ENCODE measurements at regions not wholly inside any gene's neighbourhood (a gene's known extent, or its start where the extent isn't known, plus 50 kb on each side); places are given as distances from the start of the nearest gene placed in this dataset.

DNA sequence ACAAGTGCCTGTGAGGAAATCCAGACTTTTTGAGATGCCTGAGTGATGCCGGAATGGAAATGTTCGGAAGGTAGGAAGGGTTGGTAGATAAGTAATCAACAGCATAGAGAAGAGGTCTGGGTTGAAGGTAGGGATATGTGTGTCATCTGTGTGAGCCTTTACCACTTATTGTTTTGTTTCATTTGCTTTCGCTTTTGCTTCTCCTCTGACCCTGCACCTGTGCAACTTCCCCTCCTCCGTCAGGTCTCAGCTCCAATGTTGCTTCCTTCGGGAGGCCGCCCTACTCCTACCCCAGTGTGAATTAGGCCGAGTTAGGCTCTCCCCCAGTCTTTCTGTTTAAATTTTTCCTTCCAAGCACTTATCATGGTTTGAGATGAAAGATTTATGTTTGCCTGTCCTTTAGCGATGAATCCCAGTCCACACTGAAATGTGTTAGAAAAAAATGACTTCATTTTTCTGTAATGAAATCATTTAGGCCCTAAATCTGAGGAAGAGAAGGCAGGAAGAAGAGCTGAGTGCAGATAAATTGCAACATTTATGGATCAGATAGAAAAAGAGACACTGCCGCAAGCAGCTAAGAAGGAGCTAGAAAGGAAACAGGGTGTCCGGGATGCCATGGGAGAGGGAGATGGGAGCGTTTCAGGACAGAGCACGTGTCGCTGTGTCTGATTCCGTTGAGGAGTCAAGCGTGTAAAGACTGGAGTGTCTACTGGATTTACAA is 139.6 kb upstream of the PELI1 start:
- no peak for TF ChIP-seq POLR2AphosphoS5 (IDR thresholded peaks at IDR 0.05; ENCODE audit: low read depth, low read length)
- no peak for TF ChIP-seq TAF1 (IDR thresholded peaks at IDR 0.05; ENCODE audit: borderline replicate concordance, insufficient read depth, low read length)
- TF ChIP-seq, protein P1, sequence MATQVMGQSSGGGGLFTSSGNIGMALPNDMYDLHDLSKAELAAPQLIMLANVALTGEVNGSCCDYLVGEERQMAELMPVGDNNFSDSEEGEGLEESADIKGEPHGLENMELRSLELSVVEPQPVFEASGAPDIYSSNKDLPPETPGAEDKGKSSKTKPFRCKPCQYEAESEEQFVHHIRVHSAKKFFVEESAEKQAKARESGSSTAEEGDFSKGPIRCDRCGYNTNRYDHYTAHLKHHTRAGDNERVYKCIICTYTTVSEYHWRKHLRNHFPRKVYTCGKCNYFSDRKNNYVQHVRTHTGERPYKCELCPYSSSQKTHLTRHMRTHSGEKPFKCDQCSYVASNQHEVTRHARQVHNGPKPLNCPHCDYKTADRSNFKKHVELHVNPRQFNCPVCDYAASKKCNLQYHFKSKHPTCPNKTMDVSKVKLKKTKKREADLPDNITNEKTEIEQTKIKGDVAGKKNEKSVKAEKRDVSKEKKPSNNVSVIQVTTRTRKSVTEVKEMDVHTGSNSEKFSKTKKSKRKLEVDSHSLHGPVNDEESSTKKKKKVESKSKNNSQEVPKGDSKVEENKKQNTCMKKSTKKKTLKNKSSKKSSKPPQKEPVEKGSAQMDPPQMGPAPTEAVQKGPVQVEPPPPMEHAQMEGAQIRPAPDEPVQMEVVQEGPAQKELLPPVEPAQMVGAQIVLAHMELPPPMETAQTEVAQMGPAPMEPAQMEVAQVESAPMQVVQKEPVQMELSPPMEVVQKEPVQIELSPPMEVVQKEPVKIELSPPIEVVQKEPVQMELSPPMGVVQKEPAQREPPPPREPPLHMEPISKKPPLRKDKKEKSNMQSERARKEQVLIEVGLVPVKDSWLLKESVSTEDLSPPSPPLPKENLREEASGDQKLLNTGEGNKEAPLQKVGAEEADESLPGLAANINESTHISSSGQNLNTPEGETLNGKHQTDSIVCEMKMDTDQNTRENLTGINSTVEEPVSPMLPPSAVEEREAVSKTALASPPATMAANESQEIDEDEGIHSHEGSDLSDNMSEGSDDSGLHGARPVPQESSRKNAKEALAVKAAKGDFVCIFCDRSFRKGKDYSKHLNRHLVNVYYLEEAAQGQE (IDR thresholded peaks at IDR 0.05; ENCODE audit: insufficient read depth in 1 of 2, low read depth in 2 of 2, low read length in 2 of 2), result no peak

All from PFSK-1 (cell line).